ENCODE measurements at regions not wholly inside any gene's neighbourhood (a gene's known extent, or its start where the extent isn't known, plus 50 kb on each side); places are given as distances from the start of the nearest gene placed in this dataset.

- DNase-seq: no peak
Observed at GRCh38 chr15:31151301-31152233, 50.0 kb upstream of the TRPM1 start.

- no peak for DNase-seq
Observed at GRCh38 chr15:31153531-31153930, 52.0 kb upstream of the TRPM1 start.

- no peak for DNase-seq
Observed at GRCh38 chr15:31155151-31155550, 53.6 kb upstream of the TRPM1 start.

- DNase-seq: no peak
Observed at GRCh38 chr15:31156226-31156625, 54.7 kb upstream of the TRPM1 start.

- no peak for DNase-seq
Observed at GRCh38 chr15:31156808-31157207, 55.3 kb upstream of the TRPM1 start.

GRCh38 chr15:31157644-31158069 is 56.1 kb upstream of the TRPM1 start:
- no peak for DNase-seq

GRCh38 chr15:31158858-31159569 is 57.5 kb upstream of the TRPM1 start:
- no peak for DNase-seq

- no peak for DNase-seq
Observed at GRCh38 chr15:31159837-31160236, 58.3 kb upstream of the TRPM1 start.

GRCh38 chr15:31160297-31160696 is 58.8 kb upstream of the TRPM1 start:
- no peak for DNase-seq

- DNase-seq: no peak
Observed at GRCh38 chr15:31160740-31161495, 59.4 kb upstream of the TRPM1 start.

- no peak for DNase-seq
Observed at GRCh38 chr15:31161951-31162350, 60.4 kb upstream of the TRPM1 start.

- DNase-seq: no peak
Observed at GRCh38 chr15:31162721-31163510, 61.4 kb upstream of the TRPM1 start.

GRCh38 chr15:31163769-31164572 is 62.4 kb upstream of the TRPM1 start:
- DNase-seq: no peak

- no peak for DNase-seq
Observed at GRCh38 chr15:31164573-31164912, 63.0 kb upstream of the TRPM1 start.

GRCh38 chr15:31169558-31169957 is 68.0 kb upstream of the TRPM1 start:
- no peak for DNase-seq

- no peak for DNase-seq
Observed at GRCh38 chr15:31171731-31172130, 70.2 kb upstream of the TRPM1 start.

GRCh38 chr15:31172606-31173005 is 71.1 kb upstream of the TRPM1 start:
- DNase-seq: no peak

GRCh38 chr15:31173790-31174450 is 72.4 kb upstream of the TRPM1 start:
- DNase-seq: no peak

- no peak for DNase-seq
Observed at GRCh38 chr15:31175484-31175883, 74.0 kb upstream of the TRPM1 start.

- no peak for DNase-seq
Observed at GRCh38 chr15:31177951-31178350, 76.4 kb upstream of the TRPM1 start.

GRCh38 chr15:31178705-31179104 is 77.2 kb upstream of the TRPM1 start:
- DNase-seq: no peak

Measured in stimulated activated CD4-positive, alpha-beta T cell treated with anti-CD3 and anti-CD28 coated beads, Interleukin-2, amount 100 ng/mL, for 24 hours (primary cell).